ENCODE measurements at regions not wholly inside any gene's neighbourhood (a gene's known extent, or its start where the extent isn't known, plus 50 kb on each side); places are given as distances from the start of the nearest gene placed in this dataset.
A peak's percentile ranks its signal among the peaks of the same experiment; 100 is the strongest.
"Not testable (repeated sequence)": the region's sequence is repeated elsewhere in the genome, so short reads cannot be mapped to it uniquely, and the experiment has no call there.

DNA sequence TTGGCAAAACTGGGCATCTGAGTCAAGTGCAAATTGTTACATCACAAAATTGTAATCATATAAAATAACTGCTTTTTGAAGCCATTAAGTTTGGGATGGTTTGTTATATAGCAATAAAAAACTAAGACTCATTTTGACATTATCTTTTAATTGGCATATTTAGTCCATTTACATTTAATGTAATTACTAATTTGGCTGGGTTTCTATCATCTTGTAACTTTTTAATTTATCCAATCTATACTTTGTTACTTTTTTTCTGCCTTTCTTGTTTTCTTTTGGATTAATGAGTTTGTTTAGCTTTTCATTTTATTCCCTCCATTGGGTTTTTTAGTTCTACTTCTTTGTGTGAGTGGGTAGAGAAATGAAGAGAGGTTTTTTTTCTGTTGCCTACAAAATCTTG is 76.3 kb downstream of the DRAM2 start:
- TF ChIP-seq POU2F2 (IDR thresholded peaks at IDR 0.05; ENCODE audit: low read depth, low read length) (no peak), PAX5 (IDR thresholded peaks at IDR 0.05; ENCODE audit: insufficient read depth, low read length, severe bottlenecking) (no peak), POLR2A (IDR thresholded peaks at IDR 0.05; ENCODE audit: low read depth, low read length) (no peak), SPI1 (IDR thresholded peaks at IDR 0.05; ENCODE audit: low read depth, low read length) (no peak), TAF1 (IDR thresholded peaks at IDR 0.05; ENCODE audit: low read depth, low read length) (no peak), POLR2AphosphoS5 (IDR thresholded peaks at IDR 0.05; ENCODE audit: low read depth, low read length) (no peak)
- FAIRE-seq (no peak), DNase-seq (ENCODE audit: insufficient read length, low spot score) (no peak)

DNA sequence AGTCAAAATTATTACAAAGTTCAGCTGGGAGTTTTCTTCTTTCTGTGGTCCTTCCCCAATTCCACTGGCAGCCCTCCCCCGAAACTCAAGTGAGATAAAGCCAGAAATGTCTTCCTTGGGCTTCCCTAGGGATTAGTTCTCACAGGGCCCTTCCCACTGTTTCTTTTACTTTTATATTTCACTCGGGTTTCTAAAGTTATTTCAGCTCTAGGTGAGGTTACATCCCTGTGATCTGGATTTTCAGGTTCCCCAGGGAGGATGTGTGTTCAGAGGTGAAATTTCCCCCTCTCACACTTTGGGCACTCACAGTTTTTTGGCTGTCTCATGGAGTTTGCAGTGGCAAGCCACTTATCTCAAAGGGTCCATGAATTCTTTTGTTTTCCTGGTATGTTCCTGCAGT is 77.3 kb downstream of the DRAM2 start:
- TF ChIP-seq SPI1 (IDR thresholded peaks at IDR 0.05; ENCODE audit: low read depth, low read length) (no peak), POU2F2 (IDR thresholded peaks at IDR 0.05; ENCODE audit: low read depth, low read length) (no peak), PAX5 (IDR thresholded peaks at IDR 0.05; ENCODE audit: insufficient read depth, low read length, severe bottlenecking) (no peak), POLR2AphosphoS5 (IDR thresholded peaks at IDR 0.05; ENCODE audit: low read depth, low read length) (no peak), POLR2A (IDR thresholded peaks at IDR 0.05; ENCODE audit: low read depth, low read length) (no peak), TAF1 (IDR thresholded peaks at IDR 0.05; ENCODE audit: low read depth, low read length) (no peak)
- FAIRE-seq (no peak), DNase-seq (ENCODE audit: insufficient read length, low spot score) (no peak)

- FAIRE-seq = no peak
Measured at GRCh38 chr1:111062081-111062480, 77.8 kb downstream of the DRAM2 start.

GRCh38 chr1:111054656-111055055 is 85.2 kb downstream of the DRAM2 start:
- FAIRE-seq = no peak
- TF ChIP-seq POU2F2 (IDR thresholded peaks at IDR 0.05; ENCODE audit: low read depth, low read length) = no peak
- no peak for TF ChIP-seq PAX5 (IDR thresholded peaks at IDR 0.05; ENCODE audit: insufficient read depth, low read length, severe bottlenecking)
- TF ChIP-seq SPI1 (IDR thresholded peaks at IDR 0.05; ENCODE audit: low read depth, low read length) = no peak
- no peak for TF ChIP-seq POLR2A (IDR thresholded peaks at IDR 0.05; ENCODE audit: low read depth, low read length)
- TF ChIP-seq TAF1 (IDR thresholded peaks at IDR 0.05; ENCODE audit: low read depth, low read length) = no peak
- no peak for TF ChIP-seq POLR2AphosphoS5 (IDR thresholded peaks at IDR 0.05; ENCODE audit: low read depth, low read length)
- no peak for DNase-seq (ENCODE audit: insufficient read length, low spot score)

More at GRCh38 chr1:111062081-111062480, 77.8 kb downstream of the DRAM2 start:
- TF ChIP-seq POU2F2 (IDR thresholded peaks at IDR 0.05; ENCODE audit: low read depth, low read length) (no peak), POLR2AphosphoS5 (IDR thresholded peaks at IDR 0.05; ENCODE audit: low read depth, low read length) (no peak), SPI1 (IDR thresholded peaks at IDR 0.05; ENCODE audit: low read depth, low read length) (no peak), TAF1 (IDR thresholded peaks at IDR 0.05; ENCODE audit: low read depth, low read length) (no peak), PAX5 (IDR thresholded peaks at IDR 0.05; ENCODE audit: insufficient read depth, low read length, severe bottlenecking) (no peak), POLR2A (IDR thresholded peaks at IDR 0.05; ENCODE audit: low read depth, low read length) (no peak)
- no peak for DNase-seq (ENCODE audit: insufficient read length, low spot score)

DNA sequence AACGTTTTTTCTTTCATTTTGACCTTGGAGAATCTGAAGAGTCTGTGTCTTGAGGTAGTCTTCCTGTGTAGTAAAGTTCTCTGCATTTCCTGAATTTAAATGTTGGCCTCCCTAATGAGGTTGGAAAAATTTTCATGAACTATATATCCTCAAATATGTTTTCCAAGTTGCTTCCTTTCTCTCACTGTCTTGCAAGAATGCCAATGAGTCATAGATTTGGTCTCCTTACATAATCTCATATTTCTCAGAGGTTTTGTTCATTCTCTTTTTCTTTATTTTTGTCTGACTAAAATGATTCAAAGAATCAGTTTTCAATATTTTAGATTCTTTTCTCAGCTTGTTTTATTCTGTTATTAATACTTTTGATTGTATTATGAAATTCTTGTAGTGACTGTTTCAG is 87.6 kb downstream of the DRAM2 start:
- no peak for TF ChIP-seq POLR2A (IDR thresholded peaks at IDR 0.05; ENCODE audit: low read depth, low read length)
- no peak for TF ChIP-seq POU2F2 (IDR thresholded peaks at IDR 0.05; ENCODE audit: low read depth, low read length)
- no peak for TF ChIP-seq POLR2AphosphoS5 (IDR thresholded peaks at IDR 0.05; ENCODE audit: low read depth, low read length)
- TF ChIP-seq PAX5 (IDR thresholded peaks at IDR 0.05; ENCODE audit: insufficient read depth, low read length, severe bottlenecking) = no peak
- no peak for TF ChIP-seq SPI1 (IDR thresholded peaks at IDR 0.05; ENCODE audit: low read depth, low read length)
- no peak for TF ChIP-seq TAF1 (IDR thresholded peaks at IDR 0.05; ENCODE audit: low read depth, low read length)
- FAIRE-seq (no peak), DNase-seq (ENCODE audit: insufficient read length, low spot score) (no peak)

- not testable (repeated sequence) for DNase-seq (ENCODE audit: insufficient read length, low spot score); FAIRE-seq
Measured at GRCh38 chr1:111048253-111048652, 84.5 kb upstream of the LRIF1 start.

- peak; percentile 66 for FAIRE-seq
- DNase-seq (ENCODE audit: insufficient read length, low spot score) = no peak
- TF ChIP-seq TAF1 (IDR thresholded peaks at IDR 0.05; ENCODE audit: low read depth, low read length) = no peak
- no peak for TF ChIP-seq PAX5 (IDR thresholded peaks at IDR 0.05; ENCODE audit: insufficient read depth, low read length, severe bottlenecking)
- TF ChIP-seq POU2F2 (IDR thresholded peaks at IDR 0.05; ENCODE audit: low read depth, low read length) = no peak
- no peak for TF ChIP-seq POLR2A (IDR thresholded peaks at IDR 0.05; ENCODE audit: low read depth, low read length)
- no peak for TF ChIP-seq SPI1 (IDR thresholded peaks at IDR 0.05; ENCODE audit: low read depth, low read length)
- no peak for TF ChIP-seq POLR2AphosphoS5 (IDR thresholded peaks at IDR 0.05; ENCODE audit: low read depth, low read length)
Measured at GRCh38 chr1:111045033-111045722, 81.5 kb upstream of the LRIF1 start.

GRCh38 chr1:111032295-111032897 is 68.7 kb upstream of the LRIF1 start:
- DNase-seq (ENCODE audit: insufficient read length, low spot score) = no peak
- TF ChIP-seq POU2F2 (IDR thresholded peaks at IDR 0.05; ENCODE audit: low read depth, low read length) = no peak
- no peak for TF ChIP-seq SPI1 (IDR thresholded peaks at IDR 0.05; ENCODE audit: low read depth, low read length)
- TF ChIP-seq PAX5 (IDR thresholded peaks at IDR 0.05; ENCODE audit: insufficient read depth, low read length, severe bottlenecking) = no peak
- no peak for TF ChIP-seq TAF1 (IDR thresholded peaks at IDR 0.05; ENCODE audit: low read depth, low read length)
- TF ChIP-seq POLR2AphosphoS5 (IDR thresholded peaks at IDR 0.05; ENCODE audit: low read depth, low read length) = no peak
- TF ChIP-seq POLR2A (IDR thresholded peaks at IDR 0.05; ENCODE audit: low read depth, low read length) = no peak
- FAIRE-seq = peak; percentile 93

DNA sequence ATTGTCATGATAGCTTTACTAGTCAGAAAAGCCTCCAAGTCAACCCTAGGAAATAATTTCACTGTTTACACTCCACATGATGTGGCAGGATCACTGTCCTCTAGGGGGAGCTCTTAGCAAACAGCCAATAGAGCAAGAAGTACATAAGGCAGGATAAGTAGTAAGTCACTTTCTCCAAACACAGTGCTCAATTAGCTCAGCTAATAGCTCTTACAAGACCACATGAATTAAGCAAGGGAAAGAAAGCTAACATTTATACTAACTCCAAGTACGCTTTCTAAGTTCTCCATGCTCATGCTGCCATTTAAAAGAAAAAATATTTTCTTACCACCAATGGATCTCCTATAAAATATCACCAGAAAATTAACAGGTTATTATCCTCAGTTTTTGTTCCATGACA is 66.9 kb upstream of the LRIF1 start:
- no peak for TF ChIP-seq POLR2A (IDR thresholded peaks at IDR 0.05; ENCODE audit: low read depth, low read length)
- no peak for TF ChIP-seq PAX5 (IDR thresholded peaks at IDR 0.05; ENCODE audit: insufficient read depth, low read length, severe bottlenecking)
- TF ChIP-seq POLR2AphosphoS5 (IDR thresholded peaks at IDR 0.05; ENCODE audit: low read depth, low read length) = no peak
- TF ChIP-seq SPI1 (IDR thresholded peaks at IDR 0.05; ENCODE audit: low read depth, low read length) = no peak
- no peak for TF ChIP-seq POU2F2 (IDR thresholded peaks at IDR 0.05; ENCODE audit: low read depth, low read length)
- no peak for TF ChIP-seq TAF1 (IDR thresholded peaks at IDR 0.05; ENCODE audit: low read depth, low read length)
- FAIRE-seq (peak; percentile 95), DNase-seq (ENCODE audit: insufficient read length, low spot score) (no peak)
